ENCODE measurements at regions not wholly inside any gene's neighbourhood (a gene's known extent, or its start where the extent isn't known, plus 50 kb on each side); places are given as distances from the start of the nearest gene placed in this dataset.

GRCh38 chr20:61163031-61163430 is 89.0 kb upstream of the CDH4 start:
- H3K27ac ChIP-seq (ENCODE audit: extremely low read depth, low read depth, low read length), result no peak overlapping the region
- POLR2A ChIA-PET, result no interaction called here

GRCh38 chr20:61166324-61166723 is 85.7 kb upstream of the CDH4 start:
- no peaks in the 10 kb centered on the region for H3K36me3 ChIP-seq (ENCODE audit: control insufficient read depth in 2 of 2, insufficient read depth in 1 of 2, low read length in 2 of 2)
- no peaks in the 10 kb centered on the region for H3K9me3 ChIP-seq (ENCODE audit: control insufficient read depth, insufficient read depth, low read depth, low read length)
- no peak overlapping the region for H3K27ac ChIP-seq (ENCODE audit: extremely low read depth, low read depth, low read length)
- H3K4me1 ChIP-seq (ENCODE audit: control insufficient read depth, insufficient read depth, low read length), result no peaks in the 10 kb centered on the region
- CTCF ChIA-PET, result no interaction called here
- POLR2A ChIA-PET, result no interaction called here
- TF ChIP-seq ZNF837 (tag by site-specific recombination; IDR thresholded peaks at IDR 0.05) (no peak), ZNF169 (tag by site-specific recombination; IDR thresholded peaks at IDR 0.05) (no peak), ZNF580 (tag by site-specific recombination; IDR thresholded peaks at IDR 0.05) (no peak), HOXC10 (CRISPR knock-in tag; IDR thresholded peaks at IDR 0.05) (no peak), GLI4 (tag by site-specific recombination; IDR thresholded peaks at IDR 0.05) (no peak), YY2 (tag by site-specific recombination; IDR thresholded peaks at IDR 0.05) (no peak), ZNF112 (tag by site-specific recombination; IDR thresholded peaks at IDR 0.05) (no peak), ZBTB26 (tag by site-specific recombination; optimal IDR thresholded peaks at IDR 0.05) (no peak), ZNF423 (tag by site-specific recombination; IDR thresholded peaks at IDR 0.05) (no peak), ZNF473 (tag by site-specific recombination; IDR thresholded peaks at IDR 0.05) (no peak), ZNF202 (tag by site-specific recombination; IDR thresholded peaks at IDR 0.05; ENCODE audit: borderline replicate concordance) (no peak), EGR2 (tag by site-specific recombination; IDR thresholded peaks at IDR 0.05; ENCODE audit: low read depth) (no peak), ZSCAN16 (tag by site-specific recombination; IDR thresholded peaks at IDR 0.05) (no peak), ZNF391 (tag by site-specific recombination; IDR thresholded peaks at IDR 0.05; ENCODE audit: borderline replicate concordance, low read depth) (no peak), YY1 (tag by site-specific recombination; IDR thresholded peaks at IDR 0.05) (no peak), ZNF596 (tag by site-specific recombination; IDR thresholded peaks at IDR 0.05) (no peak), ZNF211 (tag by site-specific recombination; IDR thresholded peaks at IDR 0.05; ENCODE audit: low read depth) (no peak), ZNF561 (tag by site-specific recombination; IDR thresholded peaks at IDR 0.05; ENCODE audit: borderline replicate concordance) (no peak), ZNF560 (tag by site-specific recombination; IDR thresholded peaks at IDR 0.05; ENCODE audit: borderline replicate concordance) (no peak), ZFP41 (tag by site-specific recombination; IDR thresholded peaks at IDR 0.05; ENCODE audit: borderline replicate concordance) (no peak)
- H3K4me3 ChIP-seq (ENCODE audit: low read depth, low read length), result no peak overlapping the region

More at GRCh38 chr20:61163031-61163430, 89.0 kb upstream of the CDH4 start:
- TF ChIP-seq ZNF610 (tag by site-specific recombination; IDR thresholded peaks at IDR 0.05; ENCODE audit: borderline replicate concordance), result no peak
- TF ChIP-seq ZFHX2 (tag by site-specific recombination; conservative IDR thresholded peaks at IDR 0.05), result 0 out of 2 replicates have a peak, but pooled peaks have one; percentile 8
- no peak for TF ChIP-seq SETDB1 (IDR thresholded peaks at IDR 0.05; ENCODE audit: insufficient read length, low read length)
- CTCF ChIA-PET, result no interaction called here
- Histone ChIP-seq H3K9me3 (ENCODE audit: control insufficient read depth, insufficient read depth, low read depth, low read length) (no peaks in the 10 kb centered on the region), H3K36me3 (ENCODE audit: control insufficient read depth in 2 of 2, insufficient read depth in 1 of 2, low read length in 2 of 2) (no peaks in the 10 kb centered on the region), H3K4me3 (ENCODE audit: low read depth, low read length) (no peak overlapping the region), H3K4me1 (ENCODE audit: control insufficient read depth, insufficient read depth, low read length) (no peaks in the 10 kb centered on the region)

- H3K27ac ChIP-seq (ENCODE audit: extremely low read depth, low read depth, low read length), result no peak overlapping the region
- H3K4me3 ChIP-seq (ENCODE audit: low read depth, low read length), result no peak overlapping the region
- CTCF ChIA-PET, result no interaction called here
- no peak for TF ChIP-seq MYNN (tag by site-specific recombination; IDR thresholded peaks at IDR 0.05; ENCODE audit: borderline replicate concordance)
- no peak for TF ChIP-seq KLF10 (tag by site-specific recombination; IDR thresholded peaks at IDR 0.05)
- no peaks in the 10 kb centered on the region for H3K36me3 ChIP-seq (ENCODE audit: control insufficient read depth in 2 of 2, insufficient read depth in 1 of 2, low read length in 2 of 2)
- POLR2A ChIA-PET, result no interaction called here
- H3K9me3 ChIP-seq (ENCODE audit: control insufficient read depth, insufficient read depth, low read depth, low read length), result no peaks in the 10 kb centered on the region
- no peaks in the 10 kb centered on the region for H3K4me1 ChIP-seq (ENCODE audit: control insufficient read depth, insufficient read depth, low read length)
Measured at GRCh38 chr20:61168605-61169004, 83.5 kb upstream of the CDH4 start.

Data from HEK293 (cell line).